HCT116 (cell line): ENCODE measurements at regions not wholly inside any gene's neighbourhood (a gene's known extent, or its start where the extent isn't known, plus 50 kb on each side); places are given as distances from the start of the nearest gene placed in this dataset.

Experiments used
- CTCF ChIP-seq, 3 experiments: fragments of 200-600 bp in 1 of 3; sonication (generic) in 1 of 3; IDR thresholded peaks in 2 of 3; conservative IDR thresholded peaks in 1 of 3; 2 replicates each; pipeline ENCODE4 v1.5.1; 2012 to 2017; ENCODE audit warnings: low read depth in 2 of 3, low read length in 2 of 3, antibody characterized with exemption in 1 of 3, borderline replicate concordance in 1 of 3, control low read depth in 1 of 3, mild to moderate bottlenecking in 1 of 3, mixed read lengths in 1 of 3, mixed run types in 1 of 3, moderate library complexity in 1 of 3; ENCODE audit not compliant: insufficient read depth in 1 of 3
- ELF1 ChIP-seq: IDR thresholded peaks from 2 replicates; pipeline ENCODE4 v1.6.1; 2012; ENCODE audit warnings: low read depth, borderline replicate concordance
- FOSL1 ChIP-seq: IDR thresholded peaks from 2 replicates; pipeline ENCODE4 v1.6.1; 2012; ENCODE audit warnings: low read depth

GRCh38 chr4:67051000-67051789 is 494.1 kb downstream of the CENPC start:
- TF ChIP-seq CTCF (IDR thresholded peaks at IDR 0.05 in 2 of 3, conservative IDR thresholded peaks at IDR 0.05 in 1 of 3; ENCODE audit: borderline replicate concordance in 1 of 3, insufficient read depth in 1 of 3, low read depth in 2 of 3, low read length in 2 of 3) (no peak), ELF1 (no peak), FOSL1 (no peak)
